GM18519 (cell line): ENCODE measurements at regions not wholly inside any gene's neighbourhood (a gene's known extent, or its start where the extent isn't known, plus 50 kb on each side); places are given as distances from the start of the nearest gene placed in this dataset.

Experiments used
- ATAC-seq: cut with Tn5 transposase; IDR thresholded peaks from one replicate; pipeline ENCODE4 v1.9.1; 2021; ENCODE audit warnings: mild to moderate bottlenecking, moderate library complexity; ENCODE audit not compliant: unreplicated experiment, low FRiP score

DNA sequence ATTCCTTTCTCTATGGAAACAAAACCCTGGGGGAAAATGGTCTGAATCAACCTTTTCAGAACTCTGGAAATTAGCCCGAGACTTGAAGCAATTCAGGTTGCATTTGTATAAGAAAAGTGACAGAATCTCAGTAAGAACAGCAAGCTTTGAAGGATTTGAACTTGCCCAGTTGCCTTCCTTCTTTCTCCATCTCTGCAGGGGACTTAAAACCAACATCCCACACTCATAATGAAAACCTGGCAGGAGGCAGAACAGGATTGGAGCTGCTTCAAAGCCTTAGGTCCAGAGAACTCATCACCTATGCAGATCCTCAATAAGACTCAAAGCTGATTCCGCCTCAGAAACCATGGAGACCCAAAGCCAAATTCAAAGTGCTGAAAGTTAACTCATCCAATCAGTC is 790.5 kb upstream of the ID2 start:
- ATAC-seq = no peak

DNA sequence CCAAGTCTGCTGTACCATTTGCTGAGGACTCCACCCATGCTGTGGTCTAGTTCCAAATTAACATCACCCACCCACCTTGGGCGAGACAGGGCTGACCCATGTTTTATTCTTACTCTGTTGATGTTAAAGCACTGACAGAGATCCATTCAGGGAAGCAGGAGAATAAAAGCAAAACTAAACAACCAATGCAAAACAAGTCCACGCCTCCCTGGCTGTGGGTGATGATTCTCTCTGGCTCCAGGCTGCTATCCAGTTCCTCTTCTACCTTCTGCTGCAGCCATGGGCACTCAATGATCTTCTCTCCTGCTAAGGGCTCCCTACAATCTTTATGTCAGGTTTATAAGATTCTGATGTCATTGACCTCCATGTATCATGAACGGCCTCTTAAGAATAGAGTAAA is 786.6 kb upstream of the ID2 start:
- ATAC-seq = no peak

DNA sequence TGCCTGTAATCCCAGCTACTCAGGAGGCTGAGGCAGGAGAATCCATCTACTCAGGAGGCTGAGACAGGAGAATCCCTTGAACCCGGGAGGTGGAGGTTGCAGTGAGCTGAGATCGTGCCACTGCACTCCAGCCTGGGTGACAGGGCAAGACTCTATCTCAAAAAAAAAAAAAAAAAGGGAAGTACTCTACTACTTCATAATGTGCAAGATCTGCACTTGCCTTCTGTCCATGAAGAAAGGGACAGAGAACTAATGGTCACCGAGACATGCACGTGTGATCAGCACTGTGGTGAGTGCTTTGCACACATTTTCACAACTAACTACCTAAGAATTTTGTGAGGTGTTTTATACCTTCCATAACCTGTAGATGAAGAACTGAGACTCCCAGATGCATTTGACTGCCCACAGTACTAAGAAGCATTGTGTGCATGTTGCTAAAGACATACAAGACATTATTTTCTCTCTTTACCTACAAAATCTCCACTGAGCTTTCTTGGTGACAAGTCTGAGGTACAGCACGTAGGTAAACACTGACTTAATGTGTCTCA is 784.8 kb upstream of the ID2 start:
- no peak for ATAC-seq

DNA sequence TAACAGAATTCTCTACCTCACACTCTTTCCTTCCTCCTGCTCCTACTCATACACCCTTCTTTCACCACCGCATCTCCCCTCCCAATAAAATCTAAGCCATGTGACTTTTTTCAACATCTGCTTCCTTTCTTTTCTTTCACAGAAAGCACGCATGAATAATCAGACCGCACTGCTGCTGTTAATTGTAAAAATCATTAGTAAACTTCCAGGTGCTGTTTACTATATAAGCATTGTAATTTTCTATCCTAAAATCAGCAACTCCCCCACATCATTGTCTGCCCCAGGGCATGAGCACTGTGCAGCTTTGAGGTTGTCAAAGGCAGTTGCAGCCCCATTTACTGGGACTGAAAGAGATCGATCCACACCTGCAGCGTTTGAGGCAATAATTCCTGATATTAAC is 782.6 kb upstream of the ID2 start:
- ATAC-seq = no peak

DNA sequence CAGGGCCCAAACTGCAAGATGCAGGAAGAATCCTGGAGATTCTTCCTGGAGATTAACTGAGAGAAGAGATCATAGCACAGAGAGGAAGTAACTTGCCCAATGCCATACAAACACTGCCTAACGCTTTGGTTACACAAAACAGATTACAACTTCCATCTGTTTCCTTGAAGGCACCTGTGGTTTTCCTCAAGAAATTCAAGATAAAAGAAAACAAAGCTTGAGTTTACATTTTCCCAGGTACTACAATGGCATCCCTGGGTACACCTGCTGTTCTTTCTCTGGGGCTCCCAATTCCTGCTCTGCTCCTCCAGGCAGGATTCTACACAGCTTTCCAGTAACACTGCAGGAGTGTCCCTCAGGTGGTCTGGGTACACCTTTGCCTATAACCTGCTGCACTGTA is 781.9 kb upstream of the ID2 start:
- no peak for ATAC-seq

DNA sequence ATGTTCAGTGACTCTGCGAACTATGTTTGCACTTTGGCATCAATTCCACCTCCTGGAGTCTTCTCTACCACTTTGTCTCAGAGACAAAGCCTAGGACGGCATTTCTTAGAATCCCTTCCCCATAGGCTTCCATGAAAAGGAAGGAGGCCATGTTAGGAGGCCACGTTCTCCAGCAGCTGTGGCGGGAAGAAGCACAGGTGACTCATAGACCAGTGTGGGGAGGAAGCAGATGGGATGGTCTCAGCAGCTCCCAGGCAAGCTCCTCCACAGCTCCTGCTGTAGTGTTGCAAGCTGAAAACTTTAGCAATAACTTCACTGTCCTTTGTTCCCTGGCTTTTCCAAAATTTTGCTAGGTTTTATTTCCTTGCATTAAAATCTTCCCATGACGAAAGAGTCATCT is 781.3 kb upstream of the ID2 start:
- no peak for ATAC-seq

DNA sequence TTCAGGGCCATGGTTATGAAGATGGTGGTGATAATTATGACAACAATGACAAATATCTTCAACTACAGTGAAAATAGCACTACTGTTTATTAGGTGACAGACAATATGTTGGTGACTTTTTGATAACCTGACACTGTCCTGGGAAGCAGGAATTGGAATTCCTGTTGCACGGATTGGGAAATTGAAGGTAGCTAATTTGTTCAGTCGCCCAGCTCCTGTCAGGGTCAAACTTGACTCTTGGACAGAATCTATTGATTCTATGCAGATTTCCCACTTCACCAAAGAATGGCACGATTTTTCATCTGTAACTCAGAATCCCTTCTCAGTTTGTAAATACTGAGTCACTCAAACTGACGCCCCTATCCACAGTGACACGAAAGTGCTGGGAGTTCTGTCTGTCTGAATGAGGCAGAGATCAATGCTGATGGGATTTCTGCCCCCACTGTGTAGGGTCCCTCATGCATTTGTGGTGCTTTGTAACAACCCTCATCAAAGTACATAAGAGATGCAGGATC is 779.5 kb upstream of the ID2 start:
- ATAC-seq = no peak

DNA sequence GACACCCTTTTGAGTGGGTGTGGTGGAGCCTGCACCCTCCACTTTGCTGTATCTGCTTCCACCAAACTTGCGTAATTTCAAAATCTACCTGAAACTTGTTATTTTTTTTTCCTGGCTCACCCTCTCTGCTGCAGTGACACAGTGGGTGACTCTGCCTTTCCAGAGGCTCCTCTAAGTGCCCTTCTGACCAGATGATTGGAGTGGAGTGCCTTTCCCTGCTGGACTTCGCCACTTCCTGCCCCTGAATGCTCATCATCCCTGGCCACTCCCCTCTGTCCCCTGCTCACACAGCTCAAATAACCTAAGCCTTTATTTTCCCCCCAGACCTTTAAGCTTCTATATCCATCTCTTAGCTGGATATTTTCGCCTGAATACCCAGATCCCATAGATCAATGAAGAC is 777.5 kb upstream of the ID2 start:
- no peak for ATAC-seq

DNA sequence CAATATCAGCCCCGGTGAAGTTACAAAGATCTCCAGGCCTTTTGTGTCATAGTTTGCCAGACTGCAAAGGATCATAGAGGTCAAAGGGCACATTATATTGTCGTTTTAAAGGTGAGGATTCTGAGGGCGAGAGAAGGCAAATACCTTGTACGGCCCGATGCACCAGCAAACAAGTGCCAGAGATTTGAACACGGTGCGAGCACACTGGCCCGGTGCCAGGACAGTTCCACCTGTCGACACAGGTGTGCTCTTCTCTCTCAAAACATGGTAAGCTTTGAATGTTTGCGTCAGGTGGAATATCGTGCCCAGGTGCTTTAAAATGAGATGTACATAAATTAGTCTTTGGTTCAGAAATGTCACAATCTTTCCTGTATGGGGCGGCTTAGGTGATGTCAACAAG is 776.1 kb upstream of the ID2 start:
- no peak for ATAC-seq

DNA sequence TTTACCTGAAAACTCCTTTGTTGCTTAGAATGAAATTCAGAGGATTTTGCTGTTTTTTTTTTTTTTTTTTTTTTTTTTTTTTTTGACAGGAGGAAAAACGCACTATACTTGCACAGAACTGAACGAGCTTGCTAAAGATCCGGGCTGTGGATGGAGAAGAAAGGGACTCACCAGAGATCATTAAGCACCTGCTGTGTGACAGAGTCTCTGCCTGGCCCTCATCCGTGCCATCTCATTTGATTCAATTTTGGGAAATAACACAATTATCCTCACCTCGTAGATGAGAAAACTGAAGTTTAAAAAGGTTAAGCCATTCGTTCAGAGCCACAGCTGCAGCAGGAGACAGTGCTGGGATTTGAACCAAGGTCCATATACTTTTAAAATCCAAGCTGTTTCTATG is 775.4 kb upstream of the ID2 start:
- no peak for ATAC-seq

DNA sequence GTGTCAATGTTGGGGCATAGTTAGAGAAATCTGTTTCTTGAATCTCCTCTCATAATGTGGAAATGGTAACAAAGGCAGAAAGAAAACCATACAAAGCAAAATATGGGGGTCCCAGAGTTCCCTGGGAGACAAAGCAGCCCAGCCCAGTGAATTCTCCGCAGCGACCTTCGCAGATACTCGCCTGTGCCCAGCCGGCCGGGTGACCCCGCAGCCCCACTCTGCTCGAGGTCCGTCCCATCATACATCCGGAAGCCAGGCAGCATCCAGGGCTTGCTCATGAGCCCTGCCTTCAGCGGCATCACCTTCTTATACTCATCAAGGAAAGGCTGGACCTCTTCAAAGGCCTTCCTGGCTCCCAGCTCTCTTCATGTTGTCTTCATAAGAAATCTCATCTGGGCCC is 774.8 kb upstream of the ID2 start:
- ATAC-seq = no peak

DNA sequence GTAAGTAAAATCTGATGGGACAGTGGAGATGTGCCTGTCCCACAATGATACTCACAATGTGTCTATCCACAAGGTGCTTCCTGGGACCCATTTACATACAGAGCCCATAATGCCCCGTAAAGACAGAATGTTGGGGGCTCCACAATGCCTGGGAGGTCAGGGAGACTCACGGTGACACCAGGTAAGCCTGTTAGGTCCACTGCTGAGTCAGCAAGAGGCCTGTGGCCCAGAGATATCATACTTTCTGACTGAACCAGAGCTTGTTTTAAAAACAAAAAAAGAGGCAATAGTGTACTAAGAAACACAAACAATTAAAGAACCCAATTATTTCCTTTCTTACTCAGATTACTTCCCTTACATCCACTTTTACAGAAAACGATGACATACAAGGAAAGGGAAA is 771.1 kb upstream of the ID2 start:
- ATAC-seq = no peak

DNA sequence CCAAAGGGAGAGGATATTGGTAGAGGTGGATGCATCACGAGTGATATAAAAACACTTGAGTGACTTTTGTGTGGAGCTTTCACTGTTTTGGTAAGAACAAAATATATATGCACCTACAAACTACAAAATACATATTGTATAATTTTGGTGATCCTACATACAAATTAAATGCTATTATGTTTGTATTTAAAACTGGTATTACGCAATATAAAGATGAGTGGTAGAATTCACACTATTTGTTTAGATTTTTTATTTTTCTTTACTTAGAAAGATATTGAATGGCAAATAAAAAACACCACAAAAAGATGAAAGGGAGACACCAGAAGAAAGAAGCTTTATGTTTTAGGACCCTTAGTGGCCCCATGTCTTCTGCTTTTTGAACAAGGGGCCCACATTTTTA is 770.7 kb upstream of the ID2 start:
- no peak for ATAC-seq

DNA sequence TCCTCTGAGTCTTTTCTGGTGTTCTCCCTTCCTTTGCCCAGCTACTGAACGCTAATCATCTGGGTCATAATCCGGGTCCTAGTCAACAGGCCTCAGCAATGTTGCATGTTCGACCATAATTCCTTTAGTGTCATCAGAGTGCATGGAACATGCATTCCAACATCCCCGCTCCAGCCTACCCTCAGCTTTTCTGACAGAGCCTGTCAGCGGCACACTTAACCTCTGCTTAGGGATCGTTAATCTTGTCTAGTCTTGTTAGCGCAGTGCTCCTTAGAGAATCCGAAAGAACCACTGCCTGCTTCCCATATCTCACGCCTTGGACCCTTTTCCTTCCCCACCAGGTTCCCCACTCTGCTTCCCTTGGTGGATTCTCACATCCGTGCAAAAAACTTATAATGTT is 767.9 kb upstream of the ID2 start:
- no peak for ATAC-seq

DNA sequence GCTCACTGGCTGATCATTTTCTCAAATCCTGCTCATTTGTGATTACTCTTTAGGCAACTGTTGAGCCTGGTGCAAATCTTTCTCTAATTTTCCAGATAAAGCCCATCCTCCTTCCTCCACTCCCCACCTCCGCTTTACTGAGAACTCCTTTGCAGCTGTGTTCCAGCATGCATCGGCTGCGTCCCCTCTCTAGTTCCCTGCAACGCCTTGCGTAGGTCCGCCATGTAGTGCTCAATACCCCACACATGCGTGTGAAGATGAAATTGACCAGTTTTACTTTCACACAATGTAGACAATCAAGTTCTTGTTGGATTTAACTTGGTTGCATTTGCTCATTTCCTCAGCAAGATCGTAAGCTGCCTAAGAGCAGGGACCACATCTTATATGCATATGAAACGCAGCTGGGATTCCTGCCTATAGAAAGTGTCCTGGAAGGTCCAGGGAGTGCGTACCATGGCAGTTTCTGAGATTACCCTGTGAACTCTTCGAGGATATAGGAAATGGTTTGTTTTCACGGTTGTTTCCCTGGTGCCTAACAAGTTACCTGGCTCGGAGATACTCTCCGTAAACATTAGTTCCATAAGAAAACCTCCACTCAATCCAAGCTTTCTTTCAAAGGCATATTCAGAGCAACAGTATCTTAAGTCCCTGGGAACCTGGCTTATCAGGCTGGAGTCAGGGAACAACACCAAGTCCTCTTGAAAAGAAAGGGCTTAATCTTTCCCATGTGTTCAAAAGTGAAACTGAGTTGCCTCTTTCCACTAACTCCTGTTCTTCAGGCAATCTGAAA is 766.4 kb upstream of the ID2 start:
- no peak for ATAC-seq

DNA sequence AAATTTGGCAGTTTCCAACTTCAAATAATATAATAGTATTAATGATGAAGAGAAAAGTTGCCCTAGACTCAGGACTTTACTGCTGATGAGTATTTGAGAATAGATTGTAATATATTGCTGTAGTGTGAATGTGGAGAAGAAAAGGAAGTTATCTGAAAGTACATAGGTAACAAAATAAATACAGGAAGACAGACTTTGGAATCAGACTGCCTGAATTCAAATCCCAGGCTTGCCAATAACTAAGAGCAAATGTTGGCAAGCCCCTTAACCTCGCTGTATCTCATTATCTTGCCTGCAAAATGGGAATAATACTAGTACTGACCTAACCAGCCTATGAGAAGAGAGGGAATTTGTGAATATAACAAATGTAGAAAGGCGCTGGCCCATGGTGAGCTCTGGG is 765.2 kb upstream of the ID2 start:
- ATAC-seq = no peak

DNA sequence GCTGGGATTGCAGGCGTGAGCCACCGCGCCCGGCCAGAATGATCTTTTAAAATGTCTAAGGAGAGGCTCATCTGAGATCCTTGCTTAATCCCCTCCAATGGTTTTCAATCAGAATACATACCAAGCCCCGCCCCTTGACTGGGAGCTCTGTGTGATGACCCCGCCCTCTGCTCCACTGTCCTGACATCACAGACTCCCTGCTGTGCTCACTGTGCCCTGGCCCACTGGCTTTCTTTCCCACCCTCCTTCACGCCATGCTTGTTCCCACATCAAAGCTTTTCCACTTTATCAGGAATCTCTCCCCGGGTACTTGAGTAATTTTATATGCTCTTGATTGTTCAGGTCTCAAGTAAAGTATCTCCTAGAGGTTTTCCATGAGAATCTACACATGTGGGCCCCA is 762.3 kb upstream of the ID2 start:
- no peak for ATAC-seq

DNA sequence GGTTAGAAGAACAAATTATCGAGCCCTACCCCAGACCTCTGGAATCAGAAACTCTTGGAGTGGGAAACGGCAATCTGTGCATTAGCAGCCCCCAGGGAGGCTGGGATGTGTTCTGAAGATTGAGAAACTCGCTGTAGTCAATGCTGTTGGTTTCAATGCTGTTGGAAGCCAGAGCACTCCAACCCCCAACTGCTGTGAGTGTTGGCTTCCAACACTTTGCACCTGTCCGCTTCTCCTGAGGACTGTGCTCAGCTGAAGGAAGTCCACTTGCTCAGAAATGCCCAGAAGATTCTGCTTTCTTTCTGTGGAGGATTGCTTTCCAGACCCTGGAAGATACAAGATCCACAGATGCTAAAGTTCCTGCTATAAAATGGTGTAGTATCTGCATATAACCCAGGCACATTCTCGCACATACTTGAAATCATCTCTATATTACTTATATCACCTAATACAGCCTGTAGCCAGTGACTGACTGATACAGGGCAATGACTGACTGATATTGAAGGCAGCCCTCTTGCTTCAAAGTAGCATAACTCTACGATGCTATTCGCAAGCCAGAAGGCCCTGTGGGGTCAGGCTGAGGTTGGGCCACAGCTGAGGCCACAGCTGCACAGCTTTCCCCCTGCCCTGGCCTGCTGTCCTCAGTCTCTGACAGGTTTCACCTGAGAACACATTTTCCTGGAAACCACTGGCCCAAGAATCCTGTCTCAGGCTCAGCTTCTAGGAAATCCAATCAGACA is 757.7 kb upstream of the ID2 start:
- no peak for ATAC-seq

DNA sequence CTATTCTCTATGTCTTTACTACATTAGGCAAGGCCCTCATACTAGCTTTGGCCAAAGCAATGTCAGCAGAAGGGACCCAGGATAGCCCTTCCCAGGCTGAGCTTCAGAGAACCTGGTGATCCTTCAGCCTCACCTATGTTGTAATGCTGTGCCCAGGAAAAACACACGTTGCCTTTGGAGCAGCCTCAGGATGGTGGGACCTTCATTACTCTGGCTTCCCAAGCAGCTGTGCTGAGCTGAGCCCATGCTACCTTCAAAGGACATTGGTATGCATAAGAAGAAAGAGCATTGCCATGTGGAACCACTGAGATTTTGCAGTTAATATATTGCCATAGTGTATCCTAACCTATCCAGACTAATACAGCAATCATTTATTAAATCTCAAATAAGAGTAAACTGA is 756.4 kb upstream of the ID2 start:
- no peak for ATAC-seq

DNA sequence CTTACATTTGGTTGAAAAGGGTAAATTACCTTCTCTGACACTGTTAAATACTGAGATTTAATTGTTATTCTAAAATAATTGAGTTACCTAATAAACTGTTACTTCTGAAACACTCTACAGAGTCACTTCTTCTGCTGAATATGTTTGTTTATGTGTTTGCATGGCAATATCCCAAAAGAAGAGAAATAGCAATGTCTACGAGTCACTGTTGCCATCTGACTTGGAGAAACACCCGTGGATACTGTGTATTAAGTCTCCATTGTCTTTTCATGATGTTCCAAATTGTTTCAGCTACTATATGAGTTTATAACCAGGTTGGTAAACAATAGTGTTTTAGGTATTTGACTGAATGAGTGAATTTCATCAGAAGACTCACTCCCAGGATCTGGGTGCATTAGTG is 754.2 kb upstream of the ID2 start:
- ATAC-seq = no peak

DNA sequence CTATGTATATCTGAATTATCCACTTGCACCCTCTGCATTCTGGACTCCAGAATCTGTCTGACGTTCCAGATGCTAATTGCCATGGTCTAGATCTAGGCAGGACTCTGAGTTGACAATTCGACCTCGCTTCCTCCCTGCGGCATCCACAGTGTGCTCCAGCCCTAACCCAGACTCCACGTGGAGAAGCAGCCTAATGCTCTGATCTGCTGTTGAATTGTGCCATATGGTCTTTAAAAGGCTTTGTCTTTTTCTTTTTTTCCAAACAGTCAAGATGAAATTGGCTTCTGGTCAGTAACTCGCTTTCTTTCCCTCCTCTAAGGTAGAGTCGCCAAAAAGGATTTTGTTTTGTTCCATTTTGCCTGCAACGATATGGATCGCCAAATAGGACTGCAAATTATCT is 752.6 kb upstream of the ID2 start:
- no peak for ATAC-seq
